ENCODE measurements at regions not wholly inside any gene's neighbourhood (a gene's known extent, or its start where the extent isn't known, plus 50 kb on each side); places are given as distances from the start of the nearest gene placed in this dataset.

DNA sequence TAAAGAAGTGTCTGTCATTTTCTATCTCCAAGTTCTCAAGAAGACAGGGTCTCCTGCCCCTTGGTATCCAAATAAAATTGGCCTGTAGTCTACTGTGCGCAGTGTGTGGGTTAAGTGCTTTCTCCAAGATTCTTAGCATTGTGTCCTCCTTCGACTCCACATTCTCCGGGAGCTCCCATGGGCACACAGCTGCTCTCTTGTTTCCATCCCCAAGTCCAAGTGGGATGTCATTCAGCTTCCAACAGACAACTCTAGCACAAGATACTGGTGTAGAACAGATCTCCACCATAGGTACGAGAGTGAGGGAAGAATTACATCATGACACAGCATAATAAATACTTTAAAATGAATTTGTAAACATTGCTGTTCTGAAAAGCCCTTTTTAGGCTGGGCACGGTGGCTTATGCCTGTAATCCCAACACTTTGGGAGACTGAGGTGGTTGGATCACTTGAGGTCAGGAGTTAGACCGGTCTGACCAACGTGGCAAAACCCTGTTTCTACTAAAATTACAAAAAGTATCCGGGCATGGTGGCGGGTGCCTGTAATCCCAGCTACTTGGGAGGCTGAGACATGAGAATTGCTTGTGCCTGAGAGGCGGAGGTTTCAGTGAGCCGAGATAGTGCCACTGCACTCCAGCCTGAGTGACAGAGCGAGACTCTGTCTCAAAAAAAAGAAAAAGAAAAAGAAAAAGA, 196.2 kb downstream of the C9orf152 start:
- TF ChIP-seq, protein P1, sequence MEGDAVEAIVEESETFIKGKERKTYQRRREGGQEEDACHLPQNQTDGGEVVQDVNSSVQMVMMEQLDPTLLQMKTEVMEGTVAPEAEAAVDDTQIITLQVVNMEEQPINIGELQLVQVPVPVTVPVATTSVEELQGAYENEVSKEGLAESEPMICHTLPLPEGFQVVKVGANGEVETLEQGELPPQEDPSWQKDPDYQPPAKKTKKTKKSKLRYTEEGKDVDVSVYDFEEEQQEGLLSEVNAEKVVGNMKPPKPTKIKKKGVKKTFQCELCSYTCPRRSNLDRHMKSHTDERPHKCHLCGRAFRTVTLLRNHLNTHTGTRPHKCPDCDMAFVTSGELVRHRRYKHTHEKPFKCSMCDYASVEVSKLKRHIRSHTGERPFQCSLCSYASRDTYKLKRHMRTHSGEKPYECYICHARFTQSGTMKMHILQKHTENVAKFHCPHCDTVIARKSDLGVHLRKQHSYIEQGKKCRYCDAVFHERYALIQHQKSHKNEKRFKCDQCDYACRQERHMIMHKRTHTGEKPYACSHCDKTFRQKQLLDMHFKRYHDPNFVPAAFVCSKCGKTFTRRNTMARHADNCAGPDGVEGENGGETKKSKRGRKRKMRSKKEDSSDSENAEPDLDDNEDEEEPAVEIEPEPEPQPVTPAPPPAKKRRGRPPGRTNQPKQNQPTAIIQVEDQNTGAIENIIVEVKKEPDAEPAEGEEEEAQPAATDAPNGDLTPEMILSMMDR (IDR thresholded peaks at IDR 0.05): no peak
- TF ChIP-seq POLR2A (IDR thresholded peaks at IDR 0.05): no peak
